ENCODE measurements at regions not wholly inside any gene's neighbourhood (a gene's known extent, or its start where the extent isn't known, plus 50 kb on each side); places are given as distances from the start of the nearest gene placed in this dataset.

DNA sequence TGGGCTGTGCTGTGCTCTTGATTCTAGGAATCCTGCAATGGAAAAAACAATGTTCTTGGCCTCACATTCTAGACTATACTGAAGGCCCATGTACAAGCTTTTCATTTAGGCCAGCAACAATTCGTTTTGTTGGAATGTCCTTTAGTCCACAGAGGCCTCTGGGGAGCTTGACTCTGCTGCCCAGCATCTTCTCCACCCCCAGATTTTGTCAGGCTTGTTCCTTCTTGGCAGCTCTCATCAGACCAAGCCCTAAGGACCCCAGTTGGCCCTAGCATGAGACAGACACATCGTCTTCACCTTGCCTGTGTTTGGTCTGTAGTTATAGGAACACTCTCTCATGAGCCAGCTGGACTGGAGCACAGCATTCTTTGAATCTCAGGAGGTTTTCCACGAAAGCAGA, 300.1 kb downstream of the VRK1 start:
- TF ChIP-seq ESRRA (CRISPR knock-in tag; IDR thresholded peaks at IDR 0.05; ENCODE audit: low read depth) (no peak), POLR2A (IDR thresholded peaks at IDR 0.05; ENCODE audit: insufficient read depth in 1 of 2, low read depth in 2 of 2, low read length in 2 of 2) (no peak), NCOR1 (IDR thresholded peaks at IDR 0.05; ENCODE audit: borderline replicate concordance, low read length) (no peak), ZSCAN20 (CRISPR knock-in tag; IDR thresholded peaks at IDR 0.05; ENCODE audit: borderline replicate concordance) (no peak), ZNF530 (CRISPR knock-in tag; IDR thresholded peaks at IDR 0.05; ENCODE audit: low read depth) (no peak), ZNF224 (CRISPR knock-in tag; IDR thresholded peaks at IDR 0.05) (no peak), TCF12 (IDR thresholded peaks at IDR 0.05) (no peak), TCF12 (CRISPR knock-in tag; IDR thresholded peaks at IDR 0.05) (no peak), KLF15 (CRISPR knock-in tag; IDR thresholded peaks at IDR 0.05; ENCODE audit: borderline replicate concordance) (no peak), NR1H2 (CRISPR knock-in tag; IDR thresholded peaks at IDR 0.05; ENCODE audit: borderline replicate concordance, low read depth) (no peak)

Data from HepG2 (cell line).